ENCODE measurements at regions not wholly inside any gene's neighbourhood (a gene's known extent, or its start where the extent isn't known, plus 50 kb on each side); places are given as distances from the start of the nearest gene placed in this dataset.
"Not testable (repeated sequence)": the region's sequence is repeated elsewhere in the genome, so short reads cannot be mapped to it uniquely, and the experiment has no call there.

GRCh38 chr10:109620396-109620795 lies 302.9 kb downstream of the XPNPEP1 start:
- no peak overlapping the region for H3K4me3 ChIP-seq (ENCODE audit: low read depth in 1 of 5, low read length in 5 of 5)
- H3K27me3 ChIP-seq (ENCODE audit: control insufficient read depth in 5 of 5, insufficient read depth in 4 of 5, low read length in 5 of 5), result no peaks in the 10 kb centered on the region
- no peaks in the 10 kb centered on the region for H3K9me3 ChIP-seq (ENCODE audit: control insufficient read depth in 5 of 5, low read length in 5 of 5)
- no peaks in the 10 kb centered on the region for H3K4me1 ChIP-seq (ENCODE audit: control insufficient read depth in 5 of 5, insufficient read depth in 5 of 5, low read length in 5 of 5)
- H3K27ac ChIP-seq (ENCODE audit: low read depth, low read length), result no peak overlapping the region
- H3K9ac ChIP-seq (ENCODE audit: low read length in 5 of 5), result no peak overlapping the region
- no peaks in the 10 kb centered on the region for H3K36me3 ChIP-seq (ENCODE audit: control insufficient read depth in 5 of 5, insufficient read depth in 5 of 5, low read length in 5 of 5)

- Histone ChIP-seq H3K9ac (ENCODE audit: low read length in 5 of 5) (no peak overlapping the region), H3K27ac (ENCODE audit: low read depth, low read length) (no peak overlapping the region)
Observed at GRCh38 chr10:109619914-109620313, 303.4 kb downstream of the XPNPEP1 start.

DNA sequence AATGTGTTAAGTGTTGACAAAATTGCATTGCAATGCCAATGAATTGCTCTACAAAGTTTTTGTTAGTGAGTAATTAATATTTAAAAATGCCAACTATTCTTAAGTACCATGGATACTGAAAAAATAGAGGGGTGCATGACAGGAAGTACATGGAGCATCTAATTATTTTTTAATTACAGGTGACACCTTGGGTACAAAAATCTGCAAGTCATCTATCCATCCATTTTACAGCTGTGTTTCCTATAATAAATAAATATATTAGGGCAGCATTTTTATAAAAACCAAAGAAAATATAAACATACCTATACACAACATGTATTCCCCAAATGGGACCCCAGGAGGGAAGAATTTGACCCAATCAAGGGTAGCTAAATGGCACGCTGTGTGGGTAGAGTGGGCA lies 304.6 kb downstream of the XPNPEP1 start:
- no peaks in the 10 kb centered on the region for H3K9me3 ChIP-seq (ENCODE audit: control insufficient read depth in 5 of 5, low read length in 5 of 5)
- H3K9ac ChIP-seq (ENCODE audit: low read length in 5 of 5), result no peak overlapping the region
- no peaks in the 10 kb centered on the region for H3K4me1 ChIP-seq (ENCODE audit: control insufficient read depth in 5 of 5, insufficient read depth in 5 of 5, low read length in 5 of 5)
- no peaks in the 10 kb centered on the region for H3K27me3 ChIP-seq (ENCODE audit: control insufficient read depth in 5 of 5, insufficient read depth in 4 of 5, low read length in 5 of 5)
- H3K36me3 ChIP-seq (ENCODE audit: control insufficient read depth in 5 of 5, insufficient read depth in 5 of 5, low read length in 5 of 5), result no peaks in the 10 kb centered on the region
- H3K27ac ChIP-seq (ENCODE audit: low read depth, low read length), result no peak overlapping the region
- no peak overlapping the region for H3K4me3 ChIP-seq (ENCODE audit: low read depth in 1 of 5, low read length in 5 of 5)

More at GRCh38 chr10:109619914-109620313, 303.4 kb downstream of the XPNPEP1 start:
- Histone ChIP-seq H3K9me3 (ENCODE audit: control insufficient read depth in 5 of 5, low read length in 5 of 5) (no peaks in the 10 kb centered on the region), H3K27me3 (ENCODE audit: control insufficient read depth in 5 of 5, insufficient read depth in 4 of 5, low read length in 5 of 5) (no peaks in the 10 kb centered on the region), H3K4me1 (ENCODE audit: control insufficient read depth in 5 of 5, insufficient read depth in 5 of 5, low read length in 5 of 5) (no peaks in the 10 kb centered on the region), H3K4me3 (ENCODE audit: low read depth in 1 of 5, low read length in 5 of 5) (no peak overlapping the region), H3K36me3 (ENCODE audit: control insufficient read depth in 5 of 5, insufficient read depth in 5 of 5, low read length in 5 of 5) (no peaks in the 10 kb centered on the region)

GRCh38 chr10:109618301-109618700 lies 305.0 kb downstream of the XPNPEP1 start:
- no peak overlapping the region for H3K9ac ChIP-seq (ENCODE audit: low read length in 5 of 5)
- no peaks in the 10 kb centered on the region for H3K36me3 ChIP-seq (ENCODE audit: control insufficient read depth in 5 of 5, insufficient read depth in 5 of 5, low read length in 5 of 5)
- H3K4me1 ChIP-seq (ENCODE audit: control insufficient read depth in 5 of 5, insufficient read depth in 5 of 5, low read length in 5 of 5), result no peaks in the 10 kb centered on the region
- H3K4me3 ChIP-seq (ENCODE audit: low read depth in 1 of 5, low read length in 5 of 5), result no peak overlapping the region
- H3K27ac ChIP-seq (ENCODE audit: low read depth, low read length), result no peak overlapping the region
- H3K9me3 ChIP-seq (ENCODE audit: control insufficient read depth in 5 of 5, low read length in 5 of 5), result no peaks in the 10 kb centered on the region
- no peaks in the 10 kb centered on the region for H3K27me3 ChIP-seq (ENCODE audit: control insufficient read depth in 5 of 5, insufficient read depth in 4 of 5, low read length in 5 of 5)

- Histone ChIP-seq H3K4me3 (ENCODE audit: low read depth in 1 of 5, low read length in 5 of 5) (no peak overlapping the region), H3K4me1 (ENCODE audit: control insufficient read depth in 5 of 5, insufficient read depth in 5 of 5, low read length in 5 of 5) (no peaks in the 10 kb centered on the region), H3K27ac (ENCODE audit: low read depth, low read length) (no peak overlapping the region), H3K27me3 (ENCODE audit: control insufficient read depth in 5 of 5, insufficient read depth in 4 of 5, low read length in 5 of 5) (no peaks in the 10 kb centered on the region), H3K9me3 (ENCODE audit: control insufficient read depth in 5 of 5, low read length in 5 of 5) (peaks cover 0 to 3% (median 0%) of the 10 kb centered on the region in 5 donors), H3K36me3 (ENCODE audit: control insufficient read depth in 5 of 5, insufficient read depth in 5 of 5, low read length in 5 of 5) (no peaks in the 10 kb centered on the region), H3K9ac (ENCODE audit: low read length in 5 of 5) (no peak overlapping the region)
Observed at GRCh38 chr10:109616359-109616980, 306.8 kb downstream of the XPNPEP1 start.

DNA sequence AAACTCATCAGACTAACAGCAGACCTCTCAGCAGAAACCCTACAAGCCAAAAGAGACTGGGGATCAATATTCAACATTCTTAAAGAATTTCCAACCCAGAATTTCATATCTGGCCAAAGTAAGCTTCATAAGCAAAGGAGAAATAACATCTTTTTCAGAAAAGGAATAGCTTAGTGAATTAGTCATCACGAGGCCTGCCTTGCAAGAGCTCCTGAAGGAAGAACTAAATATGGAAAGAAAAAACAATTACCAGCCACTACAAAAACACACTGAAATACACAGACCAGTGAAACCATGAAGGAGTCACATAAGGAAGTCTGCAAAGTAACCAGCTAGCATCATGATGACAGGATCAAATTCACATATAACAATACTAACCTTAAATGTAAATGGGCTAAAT lies 328.0 kb downstream of the XPNPEP1 start:
- H3K27me3 ChIP-seq (ENCODE audit: control insufficient read depth in 5 of 5, insufficient read depth in 4 of 5, low read length in 5 of 5); H3K4me3 ChIP-seq (ENCODE audit: low read depth in 1 of 5, low read length in 5 of 5); H3K9me3 ChIP-seq (ENCODE audit: control insufficient read depth in 5 of 5, low read length in 5 of 5); H3K36me3 ChIP-seq (ENCODE audit: control insufficient read depth in 5 of 5, insufficient read depth in 5 of 5, low read length in 5 of 5); H3K9ac ChIP-seq (ENCODE audit: low read length in 5 of 5); H3K27ac ChIP-seq (ENCODE audit: low read depth, low read length); H3K4me1 ChIP-seq (ENCODE audit: control insufficient read depth in 5 of 5, insufficient read depth in 5 of 5, low read length in 5 of 5): not testable (repeated sequence)

DNA sequence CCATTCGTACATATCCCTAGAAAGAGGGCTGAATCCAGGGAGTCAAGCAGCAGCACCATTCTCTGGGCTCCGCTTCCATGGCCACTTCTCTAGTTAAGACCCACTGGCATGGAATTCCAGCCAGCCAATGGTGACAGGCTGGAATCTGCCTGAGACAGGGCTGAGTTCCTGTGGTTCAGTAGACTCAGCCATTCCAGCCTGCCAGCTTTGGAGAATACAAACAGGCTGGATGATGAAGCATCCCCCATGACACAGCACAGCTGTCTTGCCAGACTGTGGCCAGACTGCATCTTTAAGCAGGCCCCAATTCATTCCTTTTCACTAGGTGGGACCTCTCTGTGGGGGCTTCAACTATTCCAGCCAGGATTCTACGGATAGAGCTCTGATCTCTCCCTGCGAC lies 329.6 kb downstream of the XPNPEP1 start:
- Histone ChIP-seq H3K4me1 (ENCODE audit: control insufficient read depth in 5 of 5, insufficient read depth in 5 of 5, low read length in 5 of 5) (no peaks in the 10 kb centered on the region), H3K27ac (ENCODE audit: low read depth, low read length) (no peak overlapping the region), H3K9me3 (ENCODE audit: control insufficient read depth in 5 of 5, low read length in 5 of 5) (peaks cover 0 to 3% (median 0%) of the 10 kb centered on the region in 5 donors), H3K9ac (ENCODE audit: low read length in 5 of 5) (no peak overlapping the region), H3K27me3 (ENCODE audit: control insufficient read depth in 5 of 5, insufficient read depth in 4 of 5, low read length in 5 of 5) (no peaks in the 10 kb centered on the region), H3K4me3 (ENCODE audit: low read depth in 1 of 5, low read length in 5 of 5) (no peak overlapping the region), H3K36me3 (ENCODE audit: control insufficient read depth in 5 of 5, insufficient read depth in 5 of 5, low read length in 5 of 5) (no peaks in the 10 kb centered on the region)

- H3K9ac ChIP-seq (ENCODE audit: low read length in 5 of 5), result no peak overlapping the region
- peaks cover 0 to 3% (median 0%) of the 10 kb centered on the region in 5 donors for H3K9me3 ChIP-seq (ENCODE audit: control insufficient read depth in 5 of 5, low read length in 5 of 5)
- H3K27me3 ChIP-seq (ENCODE audit: control insufficient read depth in 5 of 5, insufficient read depth in 4 of 5, low read length in 5 of 5), result no peaks in the 10 kb centered on the region
- H3K27ac ChIP-seq (ENCODE audit: low read depth, low read length), result no peak overlapping the region
- H3K4me3 ChIP-seq (ENCODE audit: low read depth in 1 of 5, low read length in 5 of 5), result no peak overlapping the region
- no peaks in the 10 kb centered on the region for H3K4me1 ChIP-seq (ENCODE audit: control insufficient read depth in 5 of 5, insufficient read depth in 5 of 5, low read length in 5 of 5)
- H3K36me3 ChIP-seq (ENCODE audit: control insufficient read depth in 5 of 5, insufficient read depth in 5 of 5, low read length in 5 of 5), result no peaks in the 10 kb centered on the region
Observed at GRCh38 chr10:109592391-109592790, 330.9 kb downstream of the XPNPEP1 start.

DNA sequence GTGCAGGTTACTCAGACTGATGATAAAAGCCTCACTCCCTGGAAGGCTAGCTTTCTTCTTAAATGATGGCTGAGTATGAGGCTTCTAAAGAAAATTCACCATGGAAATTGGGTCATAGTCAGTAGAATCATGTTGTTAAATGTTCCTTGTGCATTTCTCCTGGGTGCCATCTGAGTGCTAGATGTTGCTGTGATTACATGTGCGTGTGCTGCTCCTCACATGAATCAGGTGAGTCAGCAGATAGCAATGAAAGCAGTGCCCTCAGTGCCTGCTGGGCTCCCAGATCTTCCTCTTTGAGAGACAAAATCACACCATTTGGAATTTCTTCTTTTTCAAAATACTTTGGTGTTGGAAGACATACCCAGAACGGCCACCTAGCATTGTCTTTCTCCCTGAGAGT lies 331.7 kb downstream of the XPNPEP1 start:
- H3K27me3 ChIP-seq (ENCODE audit: control insufficient read depth in 5 of 5, insufficient read depth in 4 of 5, low read length in 5 of 5), result no peaks in the 10 kb centered on the region
- no peaks in the 10 kb centered on the region for H3K9me3 ChIP-seq (ENCODE audit: control insufficient read depth in 5 of 5, low read length in 5 of 5)
- no peak overlapping the region for H3K9ac ChIP-seq (ENCODE audit: low read length in 5 of 5)
- H3K36me3 ChIP-seq (ENCODE audit: control insufficient read depth in 5 of 5, insufficient read depth in 5 of 5, low read length in 5 of 5), result no peaks in the 10 kb centered on the region
- no peaks in the 10 kb centered on the region for H3K4me1 ChIP-seq (ENCODE audit: control insufficient read depth in 5 of 5, insufficient read depth in 5 of 5, low read length in 5 of 5)
- no peak overlapping the region for H3K4me3 ChIP-seq (ENCODE audit: low read depth in 1 of 5, low read length in 5 of 5)
- no peak overlapping the region for H3K27ac ChIP-seq (ENCODE audit: low read depth, low read length)

- Histone ChIP-seq H3K27me3 (ENCODE audit: control insufficient read depth in 5 of 5, insufficient read depth in 4 of 5, low read length in 5 of 5) (no peaks in the 10 kb centered on the region), H3K4me3 (ENCODE audit: low read depth in 1 of 5, low read length in 5 of 5) (no peak overlapping the region), H3K27ac (ENCODE audit: low read depth, low read length) (no peak overlapping the region), H3K9ac (ENCODE audit: low read length in 5 of 5) (no peak overlapping the region), H3K4me1 (ENCODE audit: control insufficient read depth in 5 of 5, insufficient read depth in 5 of 5, low read length in 5 of 5) (no peaks in the 10 kb centered on the region), H3K9me3 (ENCODE audit: control insufficient read depth in 5 of 5, low read length in 5 of 5) (no peaks in the 10 kb centered on the region), H3K36me3 (ENCODE audit: control insufficient read depth in 5 of 5, insufficient read depth in 5 of 5, low read length in 5 of 5) (no peaks in the 10 kb centered on the region)
Observed at GRCh38 chr10:109588259-109588658, 335.1 kb downstream of the XPNPEP1 start.

GRCh38 chr10:109587366-109587765 lies 335.9 kb downstream of the XPNPEP1 start:
- Histone ChIP-seq H3K4me3 (ENCODE audit: low read depth in 1 of 5, low read length in 5 of 5) (no peak overlapping the region), H3K36me3 (ENCODE audit: control insufficient read depth in 5 of 5, insufficient read depth in 5 of 5, low read length in 5 of 5) (no peaks in the 10 kb centered on the region), H3K4me1 (ENCODE audit: control insufficient read depth in 5 of 5, insufficient read depth in 5 of 5, low read length in 5 of 5) (no peaks in the 10 kb centered on the region), H3K27ac (ENCODE audit: low read depth, low read length) (no peak overlapping the region), H3K27me3 (ENCODE audit: control insufficient read depth in 5 of 5, insufficient read depth in 4 of 5, low read length in 5 of 5) (no peaks in the 10 kb centered on the region), H3K9ac (ENCODE audit: low read length in 5 of 5) (no peak overlapping the region), H3K9me3 (ENCODE audit: control insufficient read depth in 5 of 5, low read length in 5 of 5) (no peaks in the 10 kb centered on the region)
